CD4-positive, alpha-beta T cell (primary cell): ENCODE measurements at regions not wholly inside any gene's neighbourhood (a gene's known extent, or its start where the extent isn't known, plus 50 kb on each side); places are given as distances from the start of the nearest gene placed in this dataset.

Source experiments
- ATAC-seq: fragments of 200-7000 bp; cut with Tn5 transposase; one replicate; pipeline ENCODE4 v1.10.0; 2022; ENCODE audit warnings: mild to moderate bottlenecking; ENCODE audit not compliant: poor library complexity
- CTCF ChIA-PET: fragments of 350-600 bp; sonication (Branson Sonifier 250); formaldehyde crosslinking; loops from one replicate; lab custom pipeline; 2021; ENCODE audit warnings: antibody characterized with exemption, inconsistent platforms; lab: Charles Lee
- POLR2A ChIA-PET: fragments of 350-600 bp; sonication (Branson Sonifier 250); formaldehyde crosslinking; loops from one replicate; lab custom pipeline; 2021; ENCODE audit warnings: antibody characterized with exemption, inconsistent platforms; lab: Charles Lee
- DNase-seq, 14 experiments: peaks; one replicate each; pipeline ENCODE4 v3.0.0-alpha.2; 2013 to 2020; ENCODE audit warnings: mixed read lengths in 2 of 14
- H3K27ac ChIP-seq, 2 donors: one replicate each; pipeline versions ENCODE4 v1.5.1 to v1.7.0; 2013; ENCODE audit warnings: low read length in 2 of 2, low read depth in 1 of 2, mild to moderate bottlenecking in 1 of 2
- H3K27me3 ChIP-seq, 2 experiments: 1 replicate in 1 of 2; 2 replicates in 1 of 2; pipeline versions ENCODE4 v1.6.1 to v1.7.0; 2013; ENCODE audit warnings: low read length in 2 of 2, control low read depth in 1 of 2, mild to moderate bottlenecking in 1 of 2, moderate library complexity in 1 of 2; ENCODE audit not compliant: insufficient read depth in 2 of 2, control insufficient read depth in 1 of 2
- H3K36me3 ChIP-seq: one replicate; pipeline ENCODE4 v1.6.1; 2013; ENCODE audit warnings: low read length, control low read depth; ENCODE audit not compliant: insufficient read depth
- H3K4me1 ChIP-seq: one replicate; pipeline ENCODE4 v1.6.1; 2013; ENCODE audit warnings: low read length, control low read depth; ENCODE audit not compliant: insufficient read depth
- H3K4me3 ChIP-seq: one replicate; pipeline ENCODE4 v1.5.1; 2013; ENCODE audit warnings: mild to moderate bottlenecking, low read length, moderate library complexity
- H3K9me3 ChIP-seq, 2 experiments: 1 replicate in 1 of 2; 2 replicates in 1 of 2; pipeline versions ENCODE4 v1.6.1 to v1.7.0; 2013; ENCODE audit warnings: low read length in 2 of 2, mild to moderate bottlenecking in 2 of 2, control low read depth in 1 of 2, moderate library complexity in 1 of 2; ENCODE audit not compliant: control insufficient read depth in 1 of 2, insufficient read depth in 1 of 2
- H3K27ac Mint-ChIP-seq: one replicate; pipeline ENCODE4 v1.8.0; 2020; ENCODE audit warnings: mixed read lengths
- H3K27me3 Mint-ChIP-seq: one replicate; pipeline ENCODE4 v1.8.0; 2021; ENCODE audit warnings: mixed read lengths
- H3K36me3 Mint-ChIP-seq: one replicate; pipeline ENCODE4 v1.8.0; 2021; ENCODE audit warnings: low read depth, mixed read lengths
- H3K4me1 Mint-ChIP-seq: one replicate; pipeline ENCODE4 v1.8.0; 2021; ENCODE audit warnings: low read depth, mixed read lengths
- H3K4me3 Mint-ChIP-seq: one replicate; pipeline ENCODE4 v1.8.0; 2020; ENCODE audit warnings: mild to moderate bottlenecking, mixed read lengths
- H3K9me3 Mint-ChIP-seq: one replicate; pipeline ENCODE4 v1.8.0; 2020; ENCODE audit warnings: mixed read lengths
- intact Hi-C, 2 experiments: fragments of 100-400 bp; cut with DNase I in 1 of 2; cut with micrococcal nuclease in 1 of 2; formaldehyde crosslinking; loops; one replicate each; pipeline versions ENCODE4 v1.15.1 to v1.9.0; 2023 to 2025; cut with DNase I, micrococcal nuclease
- TF ChIP-seq, protein P1 (sequence below): fragments of 200-600 bp; IDR thresholded peaks from one replicate; pipeline ENCODE4 v1.8.0; 2022; ENCODE audit warnings: antibody characterized with exemption, mild to moderate bottlenecking

DNA sequence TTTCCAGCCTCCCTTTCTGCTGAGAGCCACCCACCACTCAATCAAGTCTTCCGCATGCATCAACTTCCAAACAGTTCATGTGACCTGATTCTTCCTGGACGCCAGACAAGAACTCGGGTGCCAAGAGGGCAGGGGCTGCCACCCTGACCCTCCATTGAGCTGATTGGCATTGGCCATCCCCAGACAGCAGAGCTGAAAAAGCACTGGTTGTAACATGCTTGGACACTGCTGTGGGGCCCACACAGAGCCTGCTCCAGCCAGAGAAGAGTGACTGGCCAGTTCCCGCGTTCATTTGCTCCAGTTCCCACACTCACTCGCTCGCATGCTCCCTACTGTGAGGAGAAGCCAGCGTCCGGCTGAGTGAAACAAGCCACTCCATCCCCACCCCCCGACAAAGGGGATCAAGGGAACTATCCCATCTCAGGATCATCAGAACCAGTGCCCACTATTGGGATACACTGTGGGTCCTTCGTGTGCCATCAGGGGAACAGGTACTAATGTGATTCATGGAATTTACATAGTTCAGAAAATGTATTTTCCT is 420.3 kb downstream of the NPHP4 start:
- intact Hi-C loops = no loop called here
- H3K27ac ChIP-seq = no peak overlapping the region
- Mint-ChIP-seq H3K4me1 (no peaks in the 10 kb centered on the region), H3K9me3 (no peaks in the 10 kb centered on the region), H3K36me3 (no peaks in the 10 kb centered on the region), H3K4me3 (no peak overlapping the region), H3K27me3 (peaks cover 16% of the 10 kb centered on the region), H3K27ac (no peak overlapping the region)
- no peaks in the 10 kb centered on the region for H3K27me3 ChIP-seq
- ChIA-PET POLR2A (no interaction called here), CTCF (no interaction called here)
- H3K4me1 ChIP-seq = no peaks in the 10 kb centered on the region
- no peak overlapping the region for H3K4me3 ChIP-seq
- DNase-seq (no peak), ATAC-seq (no peak)
- peaks cover 0 to 8% of the 10 kb centered on the region in 2 experiments for H3K9me3 ChIP-seq
- no peaks in the 10 kb centered on the region for H3K36me3 ChIP-seq
- TF ChIP-seq, protein P1, sequence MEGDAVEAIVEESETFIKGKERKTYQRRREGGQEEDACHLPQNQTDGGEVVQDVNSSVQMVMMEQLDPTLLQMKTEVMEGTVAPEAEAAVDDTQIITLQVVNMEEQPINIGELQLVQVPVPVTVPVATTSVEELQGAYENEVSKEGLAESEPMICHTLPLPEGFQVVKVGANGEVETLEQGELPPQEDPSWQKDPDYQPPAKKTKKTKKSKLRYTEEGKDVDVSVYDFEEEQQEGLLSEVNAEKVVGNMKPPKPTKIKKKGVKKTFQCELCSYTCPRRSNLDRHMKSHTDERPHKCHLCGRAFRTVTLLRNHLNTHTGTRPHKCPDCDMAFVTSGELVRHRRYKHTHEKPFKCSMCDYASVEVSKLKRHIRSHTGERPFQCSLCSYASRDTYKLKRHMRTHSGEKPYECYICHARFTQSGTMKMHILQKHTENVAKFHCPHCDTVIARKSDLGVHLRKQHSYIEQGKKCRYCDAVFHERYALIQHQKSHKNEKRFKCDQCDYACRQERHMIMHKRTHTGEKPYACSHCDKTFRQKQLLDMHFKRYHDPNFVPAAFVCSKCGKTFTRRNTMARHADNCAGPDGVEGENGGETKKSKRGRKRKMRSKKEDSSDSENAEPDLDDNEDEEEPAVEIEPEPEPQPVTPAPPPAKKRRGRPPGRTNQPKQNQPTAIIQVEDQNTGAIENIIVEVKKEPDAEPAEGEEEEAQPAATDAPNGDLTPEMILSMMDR = no peak

DNA sequence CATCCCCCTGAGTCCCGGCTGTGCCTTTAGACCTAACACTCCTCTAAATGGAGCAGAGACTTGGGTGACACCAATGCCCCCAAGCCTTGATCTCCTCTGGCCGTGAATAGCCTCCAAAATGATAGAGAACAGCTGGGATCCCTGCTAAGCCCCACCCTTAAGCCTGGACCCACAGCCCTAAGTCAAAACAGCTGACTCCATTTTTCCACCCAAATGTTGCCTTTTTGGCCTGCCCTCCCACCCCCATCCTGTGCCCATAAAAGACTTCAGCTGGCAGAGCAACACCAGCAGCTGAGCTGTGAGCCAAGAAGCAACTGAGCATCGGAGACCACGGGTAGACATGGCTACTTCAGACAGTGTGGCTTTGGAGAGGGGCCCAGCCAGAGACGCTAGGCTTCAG is 420.8 kb downstream of the NPHP4 start:
- Mint-ChIP-seq H3K36me3 (no peaks in the 10 kb centered on the region), H3K27me3 (peaks cover 11% of the 10 kb centered on the region), H3K4me3 (no peak overlapping the region), H3K9me3 (no peaks in the 10 kb centered on the region), H3K4me1 (no peaks in the 10 kb centered on the region), H3K27ac (no peak overlapping the region)
- Histone ChIP-seq H3K4me1 (no peaks in the 10 kb centered on the region), H3K36me3 (no peaks in the 10 kb centered on the region), H3K27me3 (no peaks in the 10 kb centered on the region), H3K27ac (no peak overlapping the region), H3K4me3 (no peak overlapping the region), H3K9me3 (peaks cover 0 to 8% of the 10 kb centered on the region in 2 experiments)
- DNase-seq = no peak
- ChIA-PET CTCF (no interaction called here), POLR2A (no interaction called here)
- intact Hi-C loops = no loop called here
- TF ChIP-seq, protein P1 = no peak
- ATAC-seq = no peak

DNA sequence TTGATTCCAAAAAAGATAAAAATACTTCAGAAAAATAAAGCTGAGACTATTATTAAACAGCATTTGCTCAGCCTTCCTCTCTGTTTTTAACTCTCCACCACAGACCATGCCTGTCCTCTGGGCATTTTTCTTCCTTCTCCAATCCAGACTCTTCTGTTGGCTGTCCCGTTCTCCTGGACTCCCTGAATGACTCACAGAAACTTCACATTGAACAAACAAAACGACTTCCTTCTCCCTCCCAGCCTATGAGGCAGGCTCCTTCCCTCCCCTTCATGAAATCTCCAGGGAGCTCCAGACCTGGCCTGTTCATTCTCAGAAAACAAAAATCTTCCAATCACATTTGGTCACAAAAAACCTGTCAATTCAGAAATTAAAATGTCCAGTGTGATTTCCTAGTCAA is 421.3 kb downstream of the NPHP4 start:
- Mint-ChIP-seq H3K27me3 (peaks cover 8% of the 10 kb centered on the region), H3K9me3 (no peaks in the 10 kb centered on the region), H3K4me1 (no peaks in the 10 kb centered on the region), H3K4me3 (no peak overlapping the region), H3K36me3 (no peaks in the 10 kb centered on the region), H3K27ac (no peak overlapping the region)
- no peaks in the 10 kb centered on the region for H3K27me3 ChIP-seq
- intact Hi-C loops = no loop called here
- ChIA-PET POLR2A (no interaction called here), CTCF (no interaction called here)
- ATAC-seq (no peak), DNase-seq (no peak)
- peaks cover 0 to 8% of the 10 kb centered on the region in 2 experiments for H3K9me3 ChIP-seq
- H3K36me3 ChIP-seq = no peaks in the 10 kb centered on the region
- H3K4me1 ChIP-seq = no peaks in the 10 kb centered on the region
- no peak overlapping the region for H3K4me3 ChIP-seq
- TF ChIP-seq, protein P1 = no peak
- H3K27ac ChIP-seq = no peak overlapping the region
